HG02852 (cell line): ENCODE measurements at regions not wholly inside any gene's neighbourhood (a gene's known extent, or its start where the extent isn't known, plus 50 kb on each side); places are given as distances from the start of the nearest gene placed in this dataset.

Source experiments
- ATAC-seq: cut with Tn5 transposase; IDR thresholded peaks from one replicate; pipeline ENCODE4 v1.9.1; 2021; ENCODE audit warnings: mild to moderate bottlenecking, moderate library complexity; ENCODE audit not compliant: unreplicated experiment

GRCh38 chr4:144902614-144903013 lies 195.4 kb downstream of the ANAPC10 start:
- ATAC-seq = no peak

- ATAC-seq = no peak
These were observed 193.9 kb downstream of the ANAPC10 start for GRCh38 chr4:144903953-144904711.

GRCh38 chr4:144905286-144905685 lies 192.7 kb downstream of the ANAPC10 start:
- ATAC-seq = no peak

DNA sequence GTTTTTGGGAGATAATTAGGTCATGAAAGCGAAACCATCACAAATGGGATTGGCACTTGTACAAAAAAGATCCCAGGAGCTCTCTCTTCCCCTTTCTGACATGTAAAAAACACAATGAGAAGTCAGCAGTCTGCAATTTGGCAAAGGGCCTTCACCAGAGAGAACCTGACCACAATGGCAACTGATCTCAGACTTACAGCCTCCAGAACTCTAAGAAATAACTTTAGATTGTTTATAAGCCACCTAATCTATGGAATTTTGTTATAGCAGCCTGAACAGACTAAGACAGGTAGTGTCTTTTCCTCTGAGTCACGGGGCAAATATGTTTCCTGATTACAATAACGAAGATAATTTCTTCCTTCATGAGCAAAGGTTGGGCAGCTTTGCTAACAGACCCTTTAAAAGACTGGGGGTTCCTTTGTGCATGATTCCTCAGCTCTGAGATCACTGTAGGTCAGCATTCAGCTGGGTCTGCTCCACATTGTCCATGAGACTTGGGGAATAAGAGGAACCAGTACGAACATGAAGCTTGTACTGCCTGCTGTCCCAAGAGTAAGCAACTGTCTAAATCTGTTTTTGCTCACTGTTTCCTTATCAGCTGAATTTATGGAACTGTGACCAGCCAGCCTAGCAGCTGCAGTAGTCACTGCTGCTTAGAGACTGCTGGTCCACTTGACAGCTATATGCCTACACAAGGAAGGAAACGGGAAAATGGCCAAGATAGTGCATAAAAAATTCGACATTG lies 191.6 kb downstream of the ANAPC10 start:
- ATAC-seq = peak; percentile 57

DNA sequence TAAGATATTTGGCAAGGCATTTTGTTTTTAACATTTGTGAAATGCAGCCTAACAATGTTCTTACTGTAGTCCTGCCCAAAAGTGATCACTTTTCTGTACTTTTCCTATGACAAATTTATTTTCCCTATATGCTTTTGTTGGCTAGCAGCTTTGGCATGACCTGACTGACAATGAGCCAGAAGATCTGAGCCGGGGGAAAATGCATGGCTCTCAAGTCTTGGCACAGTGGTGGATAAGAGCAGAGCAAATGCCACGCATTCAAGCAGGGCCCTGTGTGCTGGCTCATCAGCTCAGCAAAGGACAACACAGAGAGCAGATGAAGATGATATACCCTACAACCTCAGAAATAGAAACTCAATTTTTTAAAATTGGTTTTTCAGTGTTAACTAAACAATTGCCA lies 187.3 kb downstream of the ANAPC10 start:
- no peak for ATAC-seq
